Cardiac muscle cell (in vitro differentiated cells and primary cell): ENCODE measurements at regions not wholly inside any gene's neighbourhood (a gene's known extent, or its start where the extent isn't known, plus 50 kb on each side); places are given as distances from the start of the nearest gene placed in this dataset.

Experiments
- DNase-seq, 2 donors: peaks; one replicate each; pipeline versions ENCODE4 v3.0.0 to v3.0.0-alpha.2; 2010 to 2017; ENCODE audit warnings: low read depth in 1 of 2, low spot score in 1 of 2
- H3K27ac ChIP-seq: fragments of 200-600 bp; sonication (generic); 2 replicates; pipeline ENCODE4 v1.5.1; 2016
- H3K27me3 ChIP-seq: fragments of 200-600 bp; sonication (generic); 2 replicates; pipeline ENCODE4 v1.6.0; 2016; ENCODE audit warnings: control low read depth
- H3K36me3 ChIP-seq: fragments of 200-600 bp; sonication (generic); 2 replicates; pipeline ENCODE4 v1.5.1; 2016; ENCODE audit warnings: control low read depth
- H3K4me1 ChIP-seq: fragments of 200-600 bp; sonication (generic); 2 replicates; pipeline ENCODE4 v1.8.1; 2017; ENCODE audit warnings: low read depth, mild to moderate bottlenecking, mixed run types
- H3K4me3 ChIP-seq: fragments of 200-600 bp; sonication (generic); 2 replicates; pipeline ENCODE4 v1.5.1; 2016; ENCODE audit warnings: mild to moderate bottlenecking
- H3K9me3 ChIP-seq: fragments of 200-600 bp; sonication (generic); 2 replicates; pipeline ENCODE4 v1.5.1; 2017; ENCODE audit warnings: low read depth, mild to moderate bottlenecking, control low read depth
- TF ChIP-seq, protein P1 (sequence below): IDR thresholded peaks from 2 replicates; pipeline ENCODE4 v1.5.1; 2012; ENCODE audit warnings: low read depth, mild to moderate bottlenecking, low read length

DNA sequence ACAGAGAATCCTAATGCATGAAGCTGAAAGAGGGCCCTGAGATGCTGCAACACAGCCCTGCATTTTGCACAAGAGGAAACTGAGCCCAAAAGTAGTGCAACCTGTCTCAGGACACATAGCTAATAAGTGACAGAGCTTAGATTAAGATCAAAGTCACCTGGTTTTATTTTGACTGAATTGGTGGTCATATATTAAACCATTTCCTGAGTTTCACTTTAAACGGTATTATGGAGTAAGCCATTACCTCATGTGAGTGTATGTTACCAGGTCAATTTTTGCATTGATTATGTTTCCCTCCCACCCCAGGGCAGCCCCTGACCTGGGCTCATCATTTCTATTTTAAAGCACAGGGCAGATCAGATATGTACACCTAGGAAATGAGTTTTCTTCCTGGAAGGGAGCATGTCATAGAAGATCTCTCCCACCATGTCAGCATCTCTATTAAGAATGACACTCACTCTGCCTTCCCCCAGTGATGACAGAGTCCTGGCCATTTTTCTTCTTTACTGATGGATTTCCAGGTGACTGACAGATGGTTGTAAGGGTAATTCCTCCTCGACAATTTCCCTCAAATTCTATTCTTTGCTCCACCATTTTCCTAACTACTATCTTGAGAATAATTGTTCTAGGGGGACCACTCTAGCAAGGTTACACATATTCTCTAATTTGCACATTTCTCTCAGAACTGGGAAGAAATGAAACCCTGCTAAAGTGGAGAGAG lies 441.3 kb upstream of the SLC14A2 start:
- Histone ChIP-seq H3K4me1 (no peaks in the 10 kb centered on the region), H3K9me3 (no peaks in the 10 kb centered on the region), H3K36me3 (no peaks in the 10 kb centered on the region), H3K27ac (no peak overlapping the region), H3K27me3 (peaks cover 87% of the 10 kb centered on the region), H3K4me3 (no peak overlapping the region)
- TF ChIP-seq, protein P1, sequence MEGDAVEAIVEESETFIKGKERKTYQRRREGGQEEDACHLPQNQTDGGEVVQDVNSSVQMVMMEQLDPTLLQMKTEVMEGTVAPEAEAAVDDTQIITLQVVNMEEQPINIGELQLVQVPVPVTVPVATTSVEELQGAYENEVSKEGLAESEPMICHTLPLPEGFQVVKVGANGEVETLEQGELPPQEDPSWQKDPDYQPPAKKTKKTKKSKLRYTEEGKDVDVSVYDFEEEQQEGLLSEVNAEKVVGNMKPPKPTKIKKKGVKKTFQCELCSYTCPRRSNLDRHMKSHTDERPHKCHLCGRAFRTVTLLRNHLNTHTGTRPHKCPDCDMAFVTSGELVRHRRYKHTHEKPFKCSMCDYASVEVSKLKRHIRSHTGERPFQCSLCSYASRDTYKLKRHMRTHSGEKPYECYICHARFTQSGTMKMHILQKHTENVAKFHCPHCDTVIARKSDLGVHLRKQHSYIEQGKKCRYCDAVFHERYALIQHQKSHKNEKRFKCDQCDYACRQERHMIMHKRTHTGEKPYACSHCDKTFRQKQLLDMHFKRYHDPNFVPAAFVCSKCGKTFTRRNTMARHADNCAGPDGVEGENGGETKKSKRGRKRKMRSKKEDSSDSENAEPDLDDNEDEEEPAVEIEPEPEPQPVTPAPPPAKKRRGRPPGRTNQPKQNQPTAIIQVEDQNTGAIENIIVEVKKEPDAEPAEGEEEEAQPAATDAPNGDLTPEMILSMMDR: no peak
- no peak for DNase-seq

- no peak overlapping the region for H3K27ac ChIP-seq
- H3K9me3 ChIP-seq: no peaks in the 10 kb centered on the region
- H3K27me3 ChIP-seq: peaks cover 86% of the 10 kb centered on the region
- no peaks in the 10 kb centered on the region for H3K4me1 ChIP-seq
- no peak for DNase-seq
- H3K36me3 ChIP-seq: no peaks in the 10 kb centered on the region
- TF ChIP-seq, protein P1: no peak
- no peak overlapping the region for H3K4me3 ChIP-seq
Observed at GRCh38 chr18:45174629-45175136, 440.6 kb upstream of the SLC14A2 start.

GRCh38 chr18:45175511-45175910 lies 439.8 kb upstream of the SLC14A2 start:
- Histone ChIP-seq H3K4me3 (no peak overlapping the region), H3K4me1 (no peaks in the 10 kb centered on the region), H3K36me3 (no peaks in the 10 kb centered on the region), H3K9me3 (no peaks in the 10 kb centered on the region), H3K27me3 (peaks cover 86% of the 10 kb centered on the region), H3K27ac (no peak overlapping the region)
- peak in 1 of 2 donors; percentile 40 for DNase-seq
- TF ChIP-seq, protein P1: no peak

DNA sequence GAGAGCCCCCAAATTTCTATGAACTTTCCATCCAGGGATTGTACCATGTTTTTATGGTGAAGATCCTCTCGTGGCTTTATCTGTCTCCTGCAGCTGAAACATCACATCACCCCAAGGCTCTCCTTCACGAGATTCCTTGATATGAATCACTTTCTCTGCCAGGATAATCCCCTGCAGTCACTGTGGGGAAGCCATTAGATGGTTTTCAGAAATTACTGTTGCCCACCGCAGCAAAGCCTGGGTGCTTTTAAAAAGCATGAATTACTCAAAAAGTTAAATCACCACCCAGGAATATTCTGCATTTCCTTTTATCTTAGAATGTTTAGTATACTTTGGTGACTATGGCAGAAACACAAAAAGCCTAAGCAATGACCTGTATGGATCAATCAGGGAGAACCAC lies 428.4 kb upstream of the SLC14A2 start:
- H3K4me1 ChIP-seq: no peaks in the 10 kb centered on the region
- H3K36me3 ChIP-seq: no peaks in the 10 kb centered on the region
- no peaks in the 10 kb centered on the region for H3K9me3 ChIP-seq
- no peak overlapping the region for H3K27ac ChIP-seq
- TF ChIP-seq, protein P1: no peak
- DNase-seq: no peak
- H3K4me3 ChIP-seq: no peak overlapping the region
- H3K27me3 ChIP-seq: peaks cover 8% of the 10 kb centered on the region

- no peaks in the 10 kb centered on the region for H3K36me3 ChIP-seq
- H3K27ac ChIP-seq: no peak overlapping the region
- peaks cover 4% of the 10 kb centered on the region for H3K27me3 ChIP-seq
- no peak overlapping the region for H3K4me3 ChIP-seq
- TF ChIP-seq, protein P1: no peak
- DNase-seq: no peak
- no peaks in the 10 kb centered on the region for H3K4me1 ChIP-seq
- H3K9me3 ChIP-seq: no peaks in the 10 kb centered on the region
Observed at GRCh38 chr18:45191795-45192194, 423.5 kb upstream of the SLC14A2 start.
